Suprapubic skin (tissue), 4 donors: ENCODE measurements at regions not wholly inside any gene's neighbourhood (a gene's known extent, or its start where the extent isn't known, plus 50 kb on each side); places are given as distances from the start of the nearest gene placed in this dataset.

ENCODE experiments used
- EP300 ChIP-seq: sonication (generic); formaldehyde crosslinking; IDR thresholded peaks from one replicate; pipeline ENCODE4 v1.6.1; 2017; ENCODE audit warnings: antibody characterized with exemption
- POLR2A ChIP-seq, 2 donors: fragments of 450-650 bp; IDR thresholded peaks; one replicate each; pipeline ENCODE4 v1.6.1; 2017; ENCODE audit warnings: antibody characterized with exemption in 2 of 2, mild to moderate bottlenecking in 2 of 2, moderate library complexity in 2 of 2
- POLR2AphosphoS5 ChIP-seq, 3 donors: sonication (generic); formaldehyde crosslinking; IDR thresholded peaks; one replicate each; pipeline ENCODE4 v1.6.1; 2017; ENCODE audit warnings: antibody characterized with exemption in 3 of 3
- TF ChIP-seq, protein P1 (sequence below), 2 donors: fragments of 200-600 bp in 1 of 2; fragments of 450-650 bp in 1 of 2; sonication (generic) in 1 of 2; IDR thresholded peaks; one replicate each; pipeline ENCODE4 v1.5.1; 2016 to 2019; ENCODE audit warnings: antibody characterized with exemption in 2 of 2, mild to moderate bottlenecking in 1 of 2, moderate library complexity in 1 of 2

DNA sequence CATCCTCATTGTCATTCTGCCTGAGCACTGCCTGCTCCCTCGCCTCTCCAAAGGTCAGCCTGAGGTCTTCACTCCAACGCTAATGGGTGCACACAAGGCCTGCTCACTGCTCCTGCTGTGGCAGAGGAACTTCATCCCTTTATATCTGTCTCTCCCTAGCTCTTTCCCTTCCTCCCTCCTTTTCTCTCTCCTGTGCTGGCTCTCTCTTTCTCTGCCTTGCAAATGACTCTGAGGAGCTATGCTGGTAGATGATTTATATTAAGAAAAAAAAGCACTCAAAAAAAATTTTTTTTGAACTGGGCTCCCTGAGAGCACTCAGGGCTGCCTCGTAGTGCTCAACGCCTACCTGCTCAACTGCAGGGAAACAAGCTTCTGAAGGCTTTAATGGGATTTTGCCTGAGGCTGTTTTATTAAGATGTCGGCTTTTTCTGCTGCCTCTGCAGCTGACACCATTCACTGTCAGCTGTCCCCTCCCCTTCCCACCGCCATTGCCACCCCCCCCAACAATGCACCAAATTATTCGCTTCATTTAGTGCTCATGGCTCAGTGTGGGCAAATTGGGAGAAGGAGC is 137.7 kb upstream of the DEFB112 start:
- TF ChIP-seq, protein P1, sequence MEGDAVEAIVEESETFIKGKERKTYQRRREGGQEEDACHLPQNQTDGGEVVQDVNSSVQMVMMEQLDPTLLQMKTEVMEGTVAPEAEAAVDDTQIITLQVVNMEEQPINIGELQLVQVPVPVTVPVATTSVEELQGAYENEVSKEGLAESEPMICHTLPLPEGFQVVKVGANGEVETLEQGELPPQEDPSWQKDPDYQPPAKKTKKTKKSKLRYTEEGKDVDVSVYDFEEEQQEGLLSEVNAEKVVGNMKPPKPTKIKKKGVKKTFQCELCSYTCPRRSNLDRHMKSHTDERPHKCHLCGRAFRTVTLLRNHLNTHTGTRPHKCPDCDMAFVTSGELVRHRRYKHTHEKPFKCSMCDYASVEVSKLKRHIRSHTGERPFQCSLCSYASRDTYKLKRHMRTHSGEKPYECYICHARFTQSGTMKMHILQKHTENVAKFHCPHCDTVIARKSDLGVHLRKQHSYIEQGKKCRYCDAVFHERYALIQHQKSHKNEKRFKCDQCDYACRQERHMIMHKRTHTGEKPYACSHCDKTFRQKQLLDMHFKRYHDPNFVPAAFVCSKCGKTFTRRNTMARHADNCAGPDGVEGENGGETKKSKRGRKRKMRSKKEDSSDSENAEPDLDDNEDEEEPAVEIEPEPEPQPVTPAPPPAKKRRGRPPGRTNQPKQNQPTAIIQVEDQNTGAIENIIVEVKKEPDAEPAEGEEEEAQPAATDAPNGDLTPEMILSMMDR (IDR thresholded peaks at IDR 0.05) = no peak
- TF ChIP-seq POLR2A (IDR thresholded peaks at IDR 0.05) (no peak), POLR2AphosphoS5 (IDR thresholded peaks at IDR 0.05) (no peak), EP300 (no peak)
